AG09309 (cell line): ENCODE measurements at regions not wholly inside any gene's neighbourhood (a gene's known extent, or its start where the extent isn't known, plus 50 kb on each side); places are given as distances from the start of the nearest gene placed in this dataset.

ENCODE experiments used
- DNase-seq: peaks from one replicate; pipeline ENCODE4 v3.0.0-alpha.2; 2010; ENCODE audit warnings: low read depth
- H3K4me3 ChIP-seq: 2 replicates; pipeline ENCODE4 v1.5.1; 2011; ENCODE audit warnings: mild to moderate bottlenecking, low read depth, low read length, moderate library complexity; ENCODE audit not compliant: control insufficient read depth
- CTCF ChIP-seq: IDR thresholded peaks from 2 replicates; pipeline ENCODE4 v1.5.1; 2011; ENCODE audit warnings: mild to moderate bottlenecking, low read depth, low read length, inconsistent platforms; ENCODE audit not compliant: insufficient read depth, control insufficient read depth; ENCODE audit errors: missing control alignments

DNA sequence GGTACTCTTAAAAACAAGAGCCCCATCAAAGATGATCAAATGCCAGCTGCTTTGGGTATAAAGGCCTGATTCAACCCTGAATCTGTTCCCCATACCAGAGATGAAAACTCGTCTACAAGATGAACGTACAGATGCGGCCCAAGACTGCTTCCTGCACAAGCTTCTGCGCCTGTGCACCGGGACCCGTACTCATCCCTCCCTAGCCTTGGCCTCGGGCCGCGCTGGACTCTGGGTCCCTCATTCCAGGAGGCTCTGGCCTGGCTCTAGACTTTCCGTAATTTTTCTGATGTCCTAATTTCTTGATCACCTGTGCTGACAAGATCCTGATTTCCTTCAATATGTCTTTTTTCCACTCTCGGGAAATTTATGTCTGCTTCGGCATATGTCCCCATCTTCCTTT, 612.3 kb downstream of the BNC2 start:
- TF ChIP-seq CTCF: no peak
- H3K4me3 ChIP-seq: no peak overlapping the region
- no peak for DNase-seq

DNA sequence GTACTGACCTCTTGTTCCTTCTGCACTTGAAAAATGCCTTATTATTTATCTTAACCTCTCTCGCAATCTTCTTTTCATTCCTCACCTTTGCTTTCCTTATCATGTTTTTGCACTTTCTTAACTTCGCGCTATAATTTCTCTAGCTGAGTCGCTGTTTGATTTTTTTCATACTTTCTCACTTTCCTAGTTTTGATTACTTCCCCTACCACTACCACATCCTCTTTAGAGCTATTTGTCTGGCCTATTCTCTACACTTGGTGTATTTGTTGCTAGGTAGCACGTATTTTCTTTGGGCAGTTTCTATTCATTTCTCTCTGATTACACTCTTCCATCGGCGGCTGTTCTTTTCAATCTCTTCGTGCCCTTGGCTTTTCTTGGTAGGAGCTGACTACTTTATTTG, 611.8 kb downstream of the BNC2 start:
- DNase-seq: no peak
- no peak overlapping the region for H3K4me3 ChIP-seq
- TF ChIP-seq CTCF: no peak

GRCh38 chr9:16262477-16263261, 607.8 kb downstream of the BNC2 start:
- H3K4me3 ChIP-seq: no peak overlapping the region
- TF ChIP-seq CTCF: no peak
- no peak for DNase-seq

GRCh38 chr9:16265688-16266087, 604.8 kb downstream of the BNC2 start:
- no peak for DNase-seq
- no peak overlapping the region for H3K4me3 ChIP-seq
- no peak for TF ChIP-seq CTCF

GRCh38 chr9:16266648-16267276, 603.7 kb downstream of the BNC2 start:
- peak overlapping the region; percentile 16 for H3K4me3 ChIP-seq
- TF ChIP-seq CTCF: peak; percentile 60
- no peak for DNase-seq

DNA sequence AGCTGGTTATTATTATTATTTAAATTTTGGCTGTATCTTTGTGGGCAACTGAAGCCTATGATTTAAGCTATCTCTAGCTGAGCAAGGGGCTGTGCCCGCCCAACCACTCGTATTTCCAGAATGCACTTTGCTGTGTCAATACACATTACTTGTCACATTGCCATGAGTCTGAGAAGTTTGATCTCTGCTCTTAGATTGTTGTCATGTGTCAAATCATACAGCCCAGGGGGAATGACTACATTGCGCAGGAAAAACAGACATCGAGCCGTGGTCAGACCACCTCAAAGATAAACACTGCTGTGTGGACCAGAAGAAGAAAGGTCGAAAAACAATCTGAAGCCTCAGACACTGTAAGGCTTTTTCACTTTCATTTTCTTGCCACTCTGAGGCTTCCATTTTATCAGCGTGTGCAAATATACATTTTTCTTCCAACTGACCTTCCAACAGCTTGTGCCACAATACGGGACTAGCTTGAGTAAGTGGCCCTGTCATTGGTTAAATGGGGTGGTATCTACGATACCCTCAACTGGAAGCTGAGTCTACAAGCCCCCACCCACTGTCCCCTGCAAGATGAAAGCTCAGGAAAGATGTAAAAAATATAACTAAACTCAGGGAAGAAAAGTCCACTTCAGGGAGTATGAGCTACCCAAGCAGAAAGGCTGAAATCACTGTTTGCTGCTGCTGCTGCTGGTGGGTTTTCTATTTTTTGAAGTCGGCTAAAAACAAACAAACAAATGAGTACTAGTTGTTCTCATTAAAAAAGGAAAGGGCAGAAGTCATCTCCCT, 603.0 kb downstream of the BNC2 start:
- DNase-seq: no peak
- no peak for TF ChIP-seq CTCF
- H3K4me3 ChIP-seq: peak overlapping the region; percentile 16
